WTC11 (cell line): ENCODE measurements at regions not wholly inside any gene's neighbourhood (a gene's known extent, or its start where the extent isn't known, plus 50 kb on each side); places are given as distances from the start of the nearest gene placed in this dataset.
"Not testable (repeated sequence)": the region's sequence is repeated elsewhere in the genome, so short reads cannot be mapped to it uniquely, and the experiment has no call there.

Experiments used
- ATAC-seq: fragments of 200-7000 bp; cut with Tn5 transposase; 2 replicates; pipeline ENCODE4 v1.10.0; 2021; ENCODE audit warnings: mild to moderate bottlenecking, moderate library complexity
- CTCF ChIA-PET: fragments of 300-600 bp; sonication (Branson Sonifier 250); formaldehyde crosslinking; loops from one replicate; lab custom pipeline; 2021; ENCODE audit warnings: antibody characterized with exemption; lab: Charles Lee
- POLR2A ChIA-PET: fragments of 350-600 bp; sonication (Branson Sonifier 250); formaldehyde crosslinking; loops from one replicate; lab custom pipeline; 2021; ENCODE audit warnings: antibody characterized with exemption; lab: Charles Lee
- DNase-seq: peaks from one replicate; pipeline ENCODE4 v3.0.0; 2021; ENCODE audit warnings: low spot score
- H3K27ac Mint-ChIP-seq: 2 replicates; pipeline ENCODE4 v1.8.0; 2021; ENCODE audit warnings: mixed read lengths
- H3K27me3 Mint-ChIP-seq: 2 replicates; pipeline ENCODE4 v1.8.0; 2021; ENCODE audit warnings: low read depth, mild to moderate bottlenecking, moderate library complexity, mixed read lengths
- H3K36me3 Mint-ChIP-seq: 2 replicates; pipeline ENCODE4 v1.8.0; 2021; ENCODE audit warnings: mixed read lengths
- H3K4me1 Mint-ChIP-seq: 2 replicates; pipeline ENCODE4 v1.8.0; 2022; ENCODE audit warnings: mixed read lengths
- H3K4me3 Mint-ChIP-seq: 2 replicates; pipeline ENCODE4 v1.8.0; 2021; ENCODE audit warnings: mild to moderate bottlenecking, moderate library complexity, mixed read lengths
- H3K9me3 Mint-ChIP-seq: 2 replicates; pipeline ENCODE4 v1.8.0; 2021; ENCODE audit warnings: mixed read lengths
- E2F4 ChIP-seq: sonication (generic); formaldehyde crosslinking; IDR thresholded peaks from 2 replicates; pipeline ENCODE4 v1.8.1; 2022; ENCODE audit warnings: low read depth, mild to moderate bottlenecking, moderate library complexity, missing genetic modification reagents, borderline replicate concordance
- ERG ChIP-seq: fragments of 250-450 bp; sonication (Bioruptor Pico); IDR thresholded peaks from 2 replicates; pipeline ENCODE4 v1.8.0; 2021; ENCODE audit warnings: mild to moderate bottlenecking
- ESRRA ChIP-seq: sonication (generic); formaldehyde crosslinking; IDR thresholded peaks from 2 replicates; pipeline ENCODE4 v1.8.1; 2022; ENCODE audit warnings: mild to moderate bottlenecking, missing genetic modification reagents, borderline replicate concordance
- GRHL2 ChIP-seq: fragments of 250-450 bp; sonication (Bioruptor Pico); IDR thresholded peaks from 2 replicates; pipeline ENCODE4 v1.8.0; 2022; ENCODE audit warnings: mild to moderate bottlenecking, moderate library complexity; ENCODE audit not compliant: insufficient replicate concordance, severe bottlenecking
- IRF1 ChIP-seq: sonication (generic); formaldehyde crosslinking; IDR thresholded peaks from 2 replicates; pipeline ENCODE4 v1.8.0; 2023; ENCODE audit warnings: missing genetic modification reagents
- IRF2 ChIP-seq: sonication (generic); formaldehyde crosslinking; IDR thresholded peaks from 2 replicates; pipeline ENCODE4 v1.8.0; 2022; ENCODE audit warnings: low read depth, missing genetic modification reagents, borderline replicate concordance
- MLX ChIP-seq: sonication (generic); formaldehyde crosslinking; IDR thresholded peaks from 2 replicates; pipeline ENCODE4 v1.8.1; 2023; ENCODE audit warnings: mild to moderate bottlenecking, missing genetic modification reagents, moderate library complexity
- NFYB ChIP-seq: sonication (generic); formaldehyde crosslinking; conservative IDR thresholded peaks from 2 replicates; pipeline ENCODE4 v1.8.0; 2022; ENCODE audit warnings: low read depth, missing genetic modification reagents
- SOX15 ChIP-seq: fragments of 250-450 bp; sonication (Bioruptor Pico); IDR thresholded peaks from 2 replicates; pipeline ENCODE4 v1.9.0; 2021; ENCODE audit warnings: mild to moderate bottlenecking
- TCF7 ChIP-seq: sonication (generic); formaldehyde crosslinking; IDR thresholded peaks from 2 replicates; pipeline ENCODE4 v1.8.0; 2022; ENCODE audit warnings: mild to moderate bottlenecking, low read depth, missing genetic modification reagents, moderate library complexity
- USF2 ChIP-seq: sonication (generic); formaldehyde crosslinking; IDR thresholded peaks from 2 replicates; pipeline ENCODE4 v1.8.1; 2023; ENCODE audit warnings: mild to moderate bottlenecking, missing genetic modification reagents, moderate library complexity
- ZMAT4 ChIP-seq: fragments of 250-450 bp; sonication (Bioruptor Pico); IDR thresholded peaks from 2 replicates; pipeline ENCODE4 v1.9.0; 2021; ENCODE audit warnings: mild to moderate bottlenecking
- ZNF232 ChIP-seq: sonication (generic); formaldehyde crosslinking; IDR thresholded peaks from 2 replicates; pipeline ENCODE4 v1.8.0; 2022; ENCODE audit warnings: mild to moderate bottlenecking, missing genetic modification reagents
- ZNF532 ChIP-seq: fragments of 250-450 bp; sonication (Bioruptor Pico); IDR thresholded peaks from 2 replicates; pipeline ENCODE4 v1.9.0; 2021; ENCODE audit warnings: mild to moderate bottlenecking, borderline replicate concordance
- ZSCAN18 ChIP-seq: fragments of 250-450 bp; sonication (Bioruptor Pico); IDR thresholded peaks from 2 replicates; pipeline ENCODE4 v2.1.2; 2022; ENCODE audit warnings: mild to moderate bottlenecking, moderate library complexity

- ChIA-PET POLR2A (no interaction called here), CTCF (no interaction called here)
- Mint-ChIP-seq H3K4me1 (peaks cover 29% of the 10 kb centered on the region), H3K4me3 (no peak overlapping the region), H3K9me3 (peaks cover 5% of the 10 kb centered on the region; the same call in 1 of the 2 replicates), H3K36me3 (no peaks in the 10 kb centered on the region), H3K27ac (no peak overlapping the region), H3K27me3 (no peaks in the 10 kb centered on the region)
- no peak for DNase-seq
- ATAC-seq, result no peak
- no peak for TF ChIP-seq ZMAT4 (CRISPR knock-in tag)
- TF ChIP-seq ZSCAN18 (CRISPR knock-in tag), result no peak
- TF ChIP-seq USF2, result no peak
- TF ChIP-seq IRF1 (CRISPR knock-in tag), result no peak
- no peak for TF ChIP-seq ZNF532 (CRISPR knock-in tag)
- no peak for TF ChIP-seq SOX15 (CRISPR knock-in tag)
- TF ChIP-seq ZNF232, result no peak
- TF ChIP-seq GRHL2 (CRISPR knock-in tag), result no peak
- no peak for TF ChIP-seq IRF2 (CRISPR knock-in tag)
- TF ChIP-seq NFYB (CRISPR knock-in tag), result no peak
- no peak for TF ChIP-seq E2F4 (CRISPR knock-in tag)
- TF ChIP-seq ESRRA, result no peak
- TF ChIP-seq MLX, result no peak
- no peak for TF ChIP-seq ERG (CRISPR knock-in tag)
- TF ChIP-seq TCF7 (CRISPR knock-in tag), result no peak
Observed at GRCh38 chr2:154518872-154519271, 179.6 kb upstream of the KCNJ3 start.

GRCh38 chr2:154520951-154521350 is 177.5 kb upstream of the KCNJ3 start:
- CTCF ChIA-PET, H3K36me3 Mint-ChIP-seq, ATAC-seq, H3K27me3 Mint-ChIP-seq, POLR2A ChIA-PET, H3K4me3 Mint-ChIP-seq, DNase-seq, H3K9me3 Mint-ChIP-seq: not testable (repeated sequence)
- Mint-ChIP-seq H3K4me1 (peaks cover 26% of the 10 kb centered on the region), H3K27ac (peak overlapping the region; percentile 45)
